Kidney epithelial cell (primary cell): ENCODE measurements at regions not wholly inside any gene's neighbourhood (a gene's known extent, or its start where the extent isn't known, plus 50 kb on each side); places are given as distances from the start of the nearest gene placed in this dataset.

Experiments used
- DNase-seq: peaks from one replicate; pipeline ENCODE4 v3.0.0-alpha.2; 2010; ENCODE audit warnings: low read depth
- H3K27me3 ChIP-seq: 2 replicates; pipeline ENCODE4 v1.6.0; 2011; ENCODE audit warnings: low read length; ENCODE audit not compliant: control insufficient read depth, insufficient read depth
- H3K36me3 ChIP-seq: 2 replicates; pipeline ENCODE4 v1.5.1; 2011; ENCODE audit warnings: low read length; ENCODE audit not compliant: control insufficient read depth, insufficient read depth
- H3K4me3 ChIP-seq: 2 replicates; pipeline ENCODE4 v1.5.1; 2011; ENCODE audit warnings: low read depth, mild to moderate bottlenecking, control low read depth, low read length
- TF ChIP-seq, protein P1 (sequence below): IDR thresholded peaks from 2 replicates; pipeline ENCODE4 v1.5.1; 2011; ENCODE audit warnings: mild to moderate bottlenecking, moderate library complexity, low read length, control low read depth, inconsistent platforms; ENCODE audit not compliant: insufficient read depth, poor library complexity, severe bottlenecking

DNA sequence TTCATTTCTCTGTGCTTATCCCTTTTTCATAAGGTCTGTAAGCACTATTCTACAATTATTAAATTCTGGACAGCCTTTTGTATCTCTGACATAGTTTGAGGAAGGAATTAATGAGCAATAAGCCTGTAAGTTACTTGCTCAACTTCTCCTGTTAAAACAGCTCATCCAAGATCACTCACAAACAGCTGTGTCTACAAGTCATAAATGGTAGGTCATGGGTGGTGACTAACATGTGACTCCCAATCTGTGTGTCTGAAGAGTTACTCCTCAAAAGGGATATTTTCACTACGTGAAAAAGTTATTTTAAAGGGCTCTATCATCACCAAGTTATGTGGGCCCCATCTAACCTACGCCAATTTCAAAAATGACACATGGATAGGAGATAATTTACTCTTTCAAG is 145.2 kb upstream of the CBLB start:
- no peak overlapping the region for H3K4me3 ChIP-seq
- DNase-seq, result peak; percentile 83
- no peaks in the 10 kb centered on the region for H3K36me3 ChIP-seq
- TF ChIP-seq, protein P1, sequence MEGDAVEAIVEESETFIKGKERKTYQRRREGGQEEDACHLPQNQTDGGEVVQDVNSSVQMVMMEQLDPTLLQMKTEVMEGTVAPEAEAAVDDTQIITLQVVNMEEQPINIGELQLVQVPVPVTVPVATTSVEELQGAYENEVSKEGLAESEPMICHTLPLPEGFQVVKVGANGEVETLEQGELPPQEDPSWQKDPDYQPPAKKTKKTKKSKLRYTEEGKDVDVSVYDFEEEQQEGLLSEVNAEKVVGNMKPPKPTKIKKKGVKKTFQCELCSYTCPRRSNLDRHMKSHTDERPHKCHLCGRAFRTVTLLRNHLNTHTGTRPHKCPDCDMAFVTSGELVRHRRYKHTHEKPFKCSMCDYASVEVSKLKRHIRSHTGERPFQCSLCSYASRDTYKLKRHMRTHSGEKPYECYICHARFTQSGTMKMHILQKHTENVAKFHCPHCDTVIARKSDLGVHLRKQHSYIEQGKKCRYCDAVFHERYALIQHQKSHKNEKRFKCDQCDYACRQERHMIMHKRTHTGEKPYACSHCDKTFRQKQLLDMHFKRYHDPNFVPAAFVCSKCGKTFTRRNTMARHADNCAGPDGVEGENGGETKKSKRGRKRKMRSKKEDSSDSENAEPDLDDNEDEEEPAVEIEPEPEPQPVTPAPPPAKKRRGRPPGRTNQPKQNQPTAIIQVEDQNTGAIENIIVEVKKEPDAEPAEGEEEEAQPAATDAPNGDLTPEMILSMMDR, result no peak
- no peaks in the 10 kb centered on the region for H3K27me3 ChIP-seq

- Histone ChIP-seq H3K36me3 (no peaks in the 10 kb centered on the region), H3K4me3 (no peak overlapping the region), H3K27me3 (no peaks in the 10 kb centered on the region)
- DNase-seq, result no peak
- TF ChIP-seq, protein P1, result no peak
Measured at GRCh38 chr3:106014518-106014917, 145.7 kb upstream of the CBLB start.

- no peak overlapping the region for H3K4me3 ChIP-seq
- no peak for DNase-seq
- no peaks in the 10 kb centered on the region for H3K27me3 ChIP-seq
- no peaks in the 10 kb centered on the region for H3K36me3 ChIP-seq
- TF ChIP-seq, protein P1, result no peak
Measured at GRCh38 chr3:106014971-106015370, 146.2 kb upstream of the CBLB start.

GRCh38 chr3:106018102-106018501 is 149.3 kb upstream of the CBLB start:
- H3K27me3 ChIP-seq, result no peaks in the 10 kb centered on the region
- no peaks in the 10 kb centered on the region for H3K36me3 ChIP-seq
- no peak for DNase-seq
- TF ChIP-seq, protein P1, result no peak
- H3K4me3 ChIP-seq, result no peak overlapping the region

GRCh38 chr3:106018929-106019550 is 150.2 kb upstream of the CBLB start:
- H3K4me3 ChIP-seq, result no peak overlapping the region
- no peaks in the 10 kb centered on the region for H3K27me3 ChIP-seq
- no peaks in the 10 kb centered on the region for H3K36me3 ChIP-seq
- TF ChIP-seq, protein P1, result no peak
- DNase-seq, result no peak

DNA sequence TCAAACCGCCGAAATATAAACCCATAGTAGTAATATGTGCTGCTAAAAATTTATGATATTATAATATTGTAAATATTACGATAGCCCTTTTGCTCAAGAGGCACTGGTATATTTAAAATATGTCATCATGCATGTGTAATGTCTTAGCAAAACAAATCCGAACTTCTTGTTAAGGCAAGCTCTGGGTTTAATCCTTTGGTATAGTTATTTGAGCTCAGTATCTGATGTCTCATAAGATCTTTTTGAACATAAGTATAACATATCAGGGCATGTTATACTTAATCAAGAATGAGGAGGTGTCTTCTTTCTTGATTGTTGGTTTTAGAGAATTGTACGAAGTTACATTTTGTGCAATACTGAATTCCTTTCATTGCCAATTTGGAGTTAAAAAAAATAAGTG is 154.1 kb upstream of the CBLB start:
- H3K27me3 ChIP-seq, result no peaks in the 10 kb centered on the region
- TF ChIP-seq, protein P1, result no peak
- H3K4me3 ChIP-seq, result no peak overlapping the region
- DNase-seq, result no peak
- H3K36me3 ChIP-seq, result no peaks in the 10 kb centered on the region
